NCI-H1417 treated with DMSO at 0.1 percent for 48 hours (cell line): ENCODE measurements at regions not wholly inside any gene's neighbourhood (a gene's known extent, or its start where the extent isn't known, plus 50 kb on each side); places are given as distances from the start of the nearest gene placed in this dataset.
"Not testable (repeated sequence)": the region's sequence is repeated elsewhere in the genome, so short reads cannot be mapped to it uniquely, and the experiment has no call there.

Source experiments
- DNase-seq: peaks from one replicate; lab custom pipeline; 2025; lab: John Stamatoyannopoulos, UW

GRCh38 chr14:62521309-62521708, 523.9 kb downstream of the KCNH5 start:
- DNase-seq: not testable (repeated sequence)

GRCh38 chr14:62528296-62528695, 517.0 kb downstream of the KCNH5 start:
- no peak for DNase-seq

GRCh38 chr14:62532181-62532580, 513.1 kb downstream of the KCNH5 start:
- DNase-seq: no peak

GRCh38 chr14:62546862-62547474, 498.3 kb downstream of the KCNH5 start:
- DNase-seq: no peak

- DNase-seq: no peak
Observed at GRCh38 chr14:62557416-62557815, 487.8 kb downstream of the KCNH5 start.

- no peak for DNase-seq
Observed at GRCh38 chr14:62558451-62558850, 486.8 kb downstream of the KCNH5 start.

GRCh38 chr14:62585247-62585646, 460.0 kb downstream of the KCNH5 start:
- no peak for DNase-seq

- DNase-seq: no peak
Observed at GRCh38 chr14:62592877-62593276, 452.4 kb downstream of the KCNH5 start.

- DNase-seq: no peak
Observed at GRCh38 chr14:62597143-62597542, 448.1 kb downstream of the KCNH5 start.

- no peak for DNase-seq
Observed at GRCh38 chr14:62599616-62600385, 445.5 kb downstream of the KCNH5 start.

- no peak for DNase-seq
Observed at GRCh38 chr14:62602712-62603111, 442.5 kb downstream of the KCNH5 start.

- DNase-seq: no peak
Observed at GRCh38 chr14:62604524-62604923, 440.7 kb downstream of the KCNH5 start.

GRCh38 chr14:62614122-62614521, 431.1 kb downstream of the KCNH5 start:
- DNase-seq: no peak

GRCh38 chr14:62616668-62617067, 428.6 kb downstream of the KCNH5 start:
- no peak for DNase-seq

GRCh38 chr14:62626416-62626815, 418.8 kb downstream of the KCNH5 start:
- DNase-seq: no peak

GRCh38 chr14:62629176-62629725, 416.0 kb downstream of the KCNH5 start:
- no peak for DNase-seq

- DNase-seq: no peak
Observed at GRCh38 chr14:62631176-62631575, 414.1 kb downstream of the KCNH5 start.

- DNase-seq: no peak
Observed at GRCh38 chr14:62632771-62633170, 412.5 kb downstream of the KCNH5 start.

GRCh38 chr14:62645649-62646048, 399.6 kb downstream of the KCNH5 start:
- DNase-seq: no peak
